ENCODE measurements at regions not wholly inside any gene's neighbourhood (a gene's known extent, or its start where the extent isn't known, plus 50 kb on each side); places are given as distances from the start of the nearest gene placed in this dataset.
A peak's percentile ranks its signal among the peaks of the same experiment; 100 is the strongest.

GRCh38 chr3:127373441-127374085 is 85.7 kb upstream of the PRR20G start:
- no peak overlapping the region for H3K4me3 Mint-ChIP-seq
- no peak for TF ChIP-seq CTCF (conservative IDR thresholded peaks at IDR 0.05)
- H3K4me1 ChIP-seq (ENCODE audit: control insufficient read depth, insufficient read depth, low read length), result no peaks in the 10 kb centered on the region
- H3K4me3 ChIP-seq (ENCODE audit: low read length), result no peak overlapping the region
- WGBS, 2 experiments (ENCODE audit: insufficient coverage in 1 of 2, insufficient read length in 1 of 2), result 85 to 88% methylated on average over 8 to 9 of the region's 9 CpGs
- H3K9ac ChIP-seq (ENCODE audit: extremely low read depth, low read length, poor library complexity, severe bottlenecking), result no peak overlapping the region
- no peaks in the 10 kb centered on the region for H3K36me3 Mint-ChIP-seq (ENCODE audit: low read depth)
- DNase-seq, result peak; percentile 18
- H3K36me3 ChIP-seq (ENCODE audit: control insufficient read depth, insufficient read depth, low read length), result no peaks in the 10 kb centered on the region
- H3K27ac ChIP-seq (ENCODE audit: low read depth, low read length), result no peak overlapping the region
- H3K4me1 Mint-ChIP-seq, result peaks cover 3% of the 10 kb centered on the region
- H3K27ac Mint-ChIP-seq, result no peak overlapping the region
- peaks cover 57% of the 10 kb centered on the region for H3K27me3 Mint-ChIP-seq (ENCODE audit: insufficient read depth)
- H3K9me3 ChIP-seq (ENCODE audit: control insufficient read depth, low read length), result no peaks in the 10 kb centered on the region
- peaks cover 8% of the 10 kb centered on the region for H3K27me3 ChIP-seq (ENCODE audit: control insufficient read depth, insufficient read depth, low read length, poor library complexity, severe bottlenecking)
- no peaks in the 10 kb centered on the region for H3K9me3 Mint-ChIP-seq

- peaks cover 12% of the 10 kb centered on the region for H3K27me3 ChIP-seq (ENCODE audit: control insufficient read depth, insufficient read depth, low read length, poor library complexity, severe bottlenecking)
- H3K4me3 ChIP-seq (ENCODE audit: low read length), result no peak overlapping the region
- peaks cover 73% of the 10 kb centered on the region for H3K27me3 Mint-ChIP-seq (ENCODE audit: insufficient read depth)
- no peaks in the 10 kb centered on the region for H3K9me3 ChIP-seq (ENCODE audit: control insufficient read depth, low read length)
- H3K4me3 Mint-ChIP-seq, result no peak overlapping the region
- no peaks in the 10 kb centered on the region for H3K4me1 ChIP-seq (ENCODE audit: control insufficient read depth, insufficient read depth, low read length)
- TF ChIP-seq CTCF (conservative IDR thresholded peaks at IDR 0.05), result no peak
- no peaks in the 10 kb centered on the region for H3K9me3 Mint-ChIP-seq
- 85 to 100% methylated on average over 2 to 6 of the region's 6 CpGs for WGBS, 2 experiments (ENCODE audit: insufficient coverage in 1 of 2, insufficient read length in 1 of 2)
- H3K27ac Mint-ChIP-seq, result no peak overlapping the region
- H3K27ac ChIP-seq (ENCODE audit: low read depth, low read length), result no peak overlapping the region
- peaks cover 16% of the 10 kb centered on the region for H3K4me1 Mint-ChIP-seq
- H3K9ac ChIP-seq (ENCODE audit: extremely low read depth, low read length, poor library complexity, severe bottlenecking), result no peak overlapping the region
- H3K36me3 Mint-ChIP-seq (ENCODE audit: low read depth), result no peaks in the 10 kb centered on the region
- no peak for DNase-seq
- H3K36me3 ChIP-seq (ENCODE audit: control insufficient read depth, insufficient read depth, low read length), result no peaks in the 10 kb centered on the region
Observed at GRCh38 chr3:127371846-127372245, 84.0 kb upstream of the PRR20G start.

- no peaks in the 10 kb centered on the region for H3K36me3 Mint-ChIP-seq (ENCODE audit: low read depth)
- Histone ChIP-seq H3K9ac (ENCODE audit: extremely low read depth, low read length, poor library complexity, severe bottlenecking) (no peak overlapping the region), H3K4me3 (ENCODE audit: low read length) (no peak overlapping the region), H3K27ac (ENCODE audit: low read depth, low read length) (no peak overlapping the region), H3K4me1 (ENCODE audit: control insufficient read depth, insufficient read depth, low read length) (no peaks in the 10 kb centered on the region), H3K36me3 (ENCODE audit: control insufficient read depth, insufficient read depth, low read length) (no peaks in the 10 kb centered on the region), H3K9me3 (ENCODE audit: control insufficient read depth, low read length) (no peaks in the 10 kb centered on the region), H3K27me3 (ENCODE audit: control insufficient read depth, insufficient read depth, low read length, poor library complexity, severe bottlenecking) (peaks cover 15% of the 10 kb centered on the region)
- peaks cover 18% of the 10 kb centered on the region for H3K4me1 Mint-ChIP-seq
- H3K4me3 Mint-ChIP-seq, result no peak overlapping the region
- H3K27ac Mint-ChIP-seq, result no peak overlapping the region
- DNase-seq, result peak; percentile 23
- no peak for TF ChIP-seq CTCF (conservative IDR thresholded peaks at IDR 0.05)
- no peaks in the 10 kb centered on the region for H3K9me3 Mint-ChIP-seq
- 75 to 83% methylated on average over 6 to 10 of the region's 10 CpGs for WGBS, 2 experiments (ENCODE audit: insufficient coverage in 1 of 2, insufficient read length in 1 of 2)
- peaks cover 76% of the 10 kb centered on the region for H3K27me3 Mint-ChIP-seq (ENCODE audit: insufficient read depth)
Observed at GRCh38 chr3:127371334-127371733, 83.5 kb upstream of the PRR20G start.
